ENCODE measurements at regions not wholly inside any gene's neighbourhood (a gene's known extent, or its start where the extent isn't known, plus 50 kb on each side); places are given as distances from the start of the nearest gene placed in this dataset.

DNA sequence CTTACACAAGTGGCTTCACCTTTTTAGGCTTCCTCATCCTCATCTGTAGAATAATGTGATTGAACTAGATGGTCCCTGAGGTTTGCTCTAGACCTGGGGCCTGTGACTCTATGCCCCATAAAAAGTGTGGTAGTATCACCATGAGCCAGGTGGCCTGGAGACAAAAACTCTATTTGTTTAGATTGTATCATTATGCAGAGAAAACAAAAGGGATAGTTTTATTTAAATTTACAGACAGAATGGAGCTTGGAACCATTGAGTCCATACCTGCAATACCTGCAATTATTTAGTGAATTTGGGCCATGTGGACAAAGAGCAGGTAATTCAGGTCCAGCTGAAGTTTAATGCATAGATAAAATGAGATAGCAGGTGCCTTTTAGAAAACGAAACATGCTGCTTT lies 139.5 kb upstream of the RPL34 start:
- TF ChIP-seq TAF1 (IDR thresholded peaks at IDR 0.05; ENCODE audit: low read depth, low read length), result no peak
- TF ChIP-seq POLR2A (IDR thresholded peaks at IDR 0.05; ENCODE audit: low read depth, low read length), result no peak
- TF ChIP-seq SPI1 (IDR thresholded peaks at IDR 0.05; ENCODE audit: low read depth, low read length), result no peak
- no peak for TF ChIP-seq POU2F2 (IDR thresholded peaks at IDR 0.05; ENCODE audit: low read depth, low read length)
- no peak for TF ChIP-seq POLR2AphosphoS5 (IDR thresholded peaks at IDR 0.05; ENCODE audit: low read depth, low read length)
- TF ChIP-seq PAX5 (IDR thresholded peaks at IDR 0.05; ENCODE audit: insufficient read depth, low read length, severe bottlenecking), result no peak
- FAIRE-seq, result no peak
- DNase-seq (ENCODE audit: insufficient read length, low spot score), result no peak

DNA sequence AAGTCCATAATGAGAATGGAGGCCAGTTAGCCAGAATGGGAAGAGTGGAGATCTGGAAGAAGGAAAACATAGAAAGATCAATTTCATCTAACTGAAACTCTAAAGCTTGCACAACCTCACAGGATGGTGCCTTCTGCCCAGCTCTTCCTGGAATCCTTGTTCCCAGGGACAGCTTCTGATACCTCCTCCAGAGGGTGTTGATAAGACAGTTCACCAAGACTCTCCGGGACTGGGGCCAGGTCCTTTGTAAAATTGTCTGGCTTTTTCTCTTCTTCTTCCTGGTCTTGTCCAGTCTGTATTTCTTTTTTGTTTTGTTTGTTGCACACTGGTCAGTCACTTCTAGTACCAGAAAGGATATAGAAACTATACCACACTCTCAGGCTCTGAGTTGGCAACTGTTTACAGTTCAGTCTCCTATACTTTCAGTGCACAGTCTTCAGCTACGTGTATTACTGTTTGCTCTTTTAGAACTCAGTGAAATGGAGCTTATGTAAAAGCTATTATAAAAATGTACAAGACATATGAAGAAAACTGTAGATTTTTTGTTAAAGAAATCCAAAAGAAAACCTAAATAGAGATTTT lies 142.8 kb upstream of the RPL34 start:
- DNase-seq (ENCODE audit: insufficient read length, low spot score) (no peak), FAIRE-seq (no peak)
- TF ChIP-seq PAX5 (IDR thresholded peaks at IDR 0.05; ENCODE audit: insufficient read depth, low read length, severe bottlenecking) (no peak), SPI1 (IDR thresholded peaks at IDR 0.05; ENCODE audit: low read depth, low read length) (no peak), POU2F2 (IDR thresholded peaks at IDR 0.05; ENCODE audit: low read depth, low read length) (no peak), TAF1 (IDR thresholded peaks at IDR 0.05; ENCODE audit: low read depth, low read length) (no peak), POLR2A (IDR thresholded peaks at IDR 0.05; ENCODE audit: low read depth, low read length) (no peak), POLR2AphosphoS5 (IDR thresholded peaks at IDR 0.05; ENCODE audit: low read depth, low read length) (no peak)

DNA sequence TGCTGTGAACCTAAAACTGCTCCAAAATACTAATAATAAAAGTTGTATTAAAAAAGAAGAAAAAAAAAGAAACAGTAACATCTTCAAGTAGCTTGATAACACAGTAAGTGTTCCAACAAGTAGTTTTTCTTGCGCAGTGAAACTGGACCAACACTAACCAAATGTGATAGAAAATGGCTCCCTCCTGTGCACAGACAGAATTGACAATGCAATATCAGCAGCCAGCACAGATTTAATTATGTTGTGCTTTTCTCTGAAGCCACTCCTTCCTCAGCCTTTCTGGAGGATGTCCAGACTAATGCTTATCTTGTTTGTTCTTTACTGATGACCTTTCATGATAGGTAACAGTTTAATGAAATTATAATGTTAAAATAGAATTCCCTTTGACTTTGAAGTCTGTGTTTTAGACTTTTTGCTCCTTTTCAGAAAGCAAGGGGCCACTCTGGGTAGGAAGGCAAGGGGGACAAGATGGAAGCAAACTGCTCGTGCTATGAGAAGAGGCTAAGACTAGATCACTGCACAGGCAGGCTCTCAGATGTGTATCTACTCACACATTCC lies 147.1 kb upstream of the RPL34 start:
- FAIRE-seq (no peak), DNase-seq (ENCODE audit: insufficient read length, low spot score) (no peak)
- no peak for TF ChIP-seq POU2F2 (IDR thresholded peaks at IDR 0.05; ENCODE audit: low read depth, low read length)
- no peak for TF ChIP-seq SPI1 (IDR thresholded peaks at IDR 0.05; ENCODE audit: low read depth, low read length)

DNA sequence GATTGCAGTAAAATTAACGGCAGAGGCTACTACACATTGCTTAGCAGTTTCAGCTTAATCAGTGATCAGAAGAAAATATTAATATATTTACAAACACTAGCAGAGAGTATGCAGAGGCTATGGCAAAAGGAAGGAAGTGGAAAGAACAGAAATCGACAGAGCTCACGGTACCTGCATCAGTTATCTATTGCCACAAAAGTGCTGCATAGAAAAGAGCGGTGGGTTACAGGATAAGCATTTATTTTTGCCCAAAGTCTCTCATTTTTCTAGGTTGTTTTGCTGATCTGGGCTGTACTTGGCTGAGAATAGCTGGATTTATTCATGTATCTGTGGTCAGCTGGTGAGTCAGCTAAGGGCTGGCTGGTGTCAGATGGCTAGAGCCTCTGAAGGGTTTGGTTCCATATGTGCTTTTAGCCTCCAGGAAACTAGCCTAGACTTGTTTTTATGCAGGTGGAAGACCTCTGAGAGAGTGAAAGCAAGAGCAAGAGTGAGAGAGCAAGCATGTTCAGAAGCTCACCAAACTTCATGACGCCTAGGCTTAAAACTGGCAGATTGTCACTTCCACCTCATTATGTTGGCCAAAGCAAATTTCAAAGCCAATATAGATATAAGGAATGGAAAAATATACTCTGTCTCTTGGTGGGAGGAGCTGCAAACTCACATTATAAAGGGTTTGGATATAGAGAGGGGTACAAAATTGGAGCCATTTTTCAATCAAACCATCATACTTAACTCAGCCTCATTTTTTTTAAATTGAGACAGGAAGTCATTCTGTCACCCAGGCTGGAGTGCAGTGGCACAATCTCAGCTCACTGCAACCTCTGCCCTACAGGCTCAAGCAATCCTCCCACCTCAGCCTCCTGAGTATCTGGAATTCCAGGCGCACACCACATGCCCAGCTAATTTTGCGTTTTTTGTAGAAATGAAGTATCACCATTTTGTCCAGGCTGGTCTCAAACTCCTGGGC lies 153.2 kb upstream of the RPL34 start:
- FAIRE-seq, result no peak
- TF ChIP-seq POLR2A (IDR thresholded peaks at IDR 0.05; ENCODE audit: low read depth, low read length) (no peak), TAF1 (IDR thresholded peaks at IDR 0.05; ENCODE audit: low read depth, low read length) (no peak), PAX5 (IDR thresholded peaks at IDR 0.05; ENCODE audit: insufficient read depth, low read length, severe bottlenecking) (no peak), POLR2AphosphoS5 (IDR thresholded peaks at IDR 0.05; ENCODE audit: low read depth, low read length) (no peak), SPI1 (IDR thresholded peaks at IDR 0.05; ENCODE audit: low read depth, low read length) (no peak), POU2F2 (IDR thresholded peaks at IDR 0.05; ENCODE audit: low read depth, low read length) (no peak)
- peak; percentile 6 for DNase-seq (ENCODE audit: insufficient read length, low spot score)

DNA sequence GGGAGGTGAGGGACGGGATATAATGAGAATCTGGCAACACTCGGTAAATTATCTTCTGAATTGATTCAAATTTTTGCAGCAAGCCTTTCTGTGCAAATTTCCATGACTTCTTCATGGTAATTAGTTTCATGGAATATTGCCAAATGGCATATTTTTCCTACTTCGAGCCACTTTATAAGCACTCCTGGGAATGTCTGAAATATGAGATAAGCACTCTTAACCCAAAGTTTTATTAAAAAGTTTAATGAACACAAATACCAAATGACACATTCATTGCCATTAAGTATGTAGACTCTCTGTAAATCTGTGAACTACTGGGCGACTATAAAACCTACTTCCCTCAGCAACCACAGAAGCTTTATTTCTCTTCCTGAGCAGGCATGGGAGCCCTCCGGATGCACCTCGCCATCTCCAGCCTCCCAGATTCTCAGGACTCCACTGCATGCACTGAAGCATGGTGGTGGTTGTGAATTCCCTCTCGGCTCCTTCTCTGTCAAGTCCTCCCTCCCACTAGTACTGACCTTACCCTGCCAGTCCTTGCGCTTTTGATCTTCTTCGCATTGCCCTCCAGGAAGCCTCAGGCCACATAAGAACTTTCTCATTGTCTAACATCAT lies 154.4 kb upstream of the RPL34 start:
- FAIRE-seq, result no peak
- TF ChIP-seq POU2F2 (IDR thresholded peaks at IDR 0.05; ENCODE audit: low read depth, low read length) (no peak), TAF1 (IDR thresholded peaks at IDR 0.05; ENCODE audit: low read depth, low read length) (no peak), POLR2A (IDR thresholded peaks at IDR 0.05; ENCODE audit: low read depth, low read length) (no peak), PAX5 (IDR thresholded peaks at IDR 0.05; ENCODE audit: insufficient read depth, low read length, severe bottlenecking) (no peak), POLR2AphosphoS5 (IDR thresholded peaks at IDR 0.05; ENCODE audit: low read depth, low read length) (no peak), SPI1 (IDR thresholded peaks at IDR 0.05; ENCODE audit: low read depth, low read length) (no peak)
- DNase-seq (ENCODE audit: insufficient read length, low spot score), result no peak

DNA sequence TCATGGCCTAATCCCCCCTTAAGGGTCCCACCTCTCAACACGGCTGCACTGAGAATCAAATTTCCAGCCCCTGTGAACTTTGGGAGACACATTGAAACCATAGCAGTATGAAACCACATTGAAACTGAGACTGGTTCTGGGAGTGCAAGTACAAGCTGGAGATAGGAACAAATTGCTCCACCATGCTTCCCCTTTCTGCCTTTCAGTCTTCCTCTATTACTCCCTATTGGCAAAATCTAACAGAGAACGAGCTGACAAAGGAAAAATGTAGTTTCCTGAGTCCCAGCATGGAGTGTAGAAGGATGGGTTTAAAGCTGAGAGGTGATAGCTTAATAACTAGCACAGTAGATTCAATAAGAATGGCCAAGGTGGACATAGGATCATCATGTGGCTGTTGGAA lies 161.7 kb upstream of the RPL34 start:
- DNase-seq (ENCODE audit: insufficient read length, low spot score), result no peak
- TF ChIP-seq SPI1 (IDR thresholded peaks at IDR 0.05; ENCODE audit: low read depth, low read length), result no peak
- TF ChIP-seq POLR2AphosphoS5 (IDR thresholded peaks at IDR 0.05; ENCODE audit: low read depth, low read length), result no peak
- no peak for TF ChIP-seq POU2F2 (IDR thresholded peaks at IDR 0.05; ENCODE audit: low read depth, low read length)
- TF ChIP-seq TAF1 (IDR thresholded peaks at IDR 0.05; ENCODE audit: low read depth, low read length), result no peak
- TF ChIP-seq POLR2A (IDR thresholded peaks at IDR 0.05; ENCODE audit: low read depth, low read length), result no peak
- TF ChIP-seq PAX5 (IDR thresholded peaks at IDR 0.05; ENCODE audit: insufficient read depth, low read length, severe bottlenecking), result no peak

DNA sequence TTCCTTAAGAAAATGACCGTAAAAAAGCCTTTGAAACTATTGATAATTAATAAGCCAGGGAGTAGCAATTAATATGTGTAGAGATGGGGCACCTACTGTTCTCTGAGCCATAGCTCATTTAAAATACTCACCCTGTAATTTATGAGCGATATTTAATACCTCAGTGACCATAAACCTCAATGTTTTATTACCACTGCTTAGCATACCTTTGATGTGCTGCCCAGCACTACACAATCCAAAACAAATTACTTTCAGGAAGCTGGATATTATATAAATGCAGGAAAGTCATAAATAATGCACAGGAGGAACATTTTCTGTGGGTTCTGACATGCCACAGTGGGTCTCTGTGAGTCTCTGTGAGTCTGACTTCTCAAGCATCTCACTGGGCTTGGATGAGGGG lies 166.1 kb upstream of the RPL34 start:
- DNase-seq (ENCODE audit: insufficient read length, low spot score), result no peak
- TF ChIP-seq POLR2A (IDR thresholded peaks at IDR 0.05; ENCODE audit: low read depth, low read length), result no peak
- no peak for TF ChIP-seq SPI1 (IDR thresholded peaks at IDR 0.05; ENCODE audit: low read depth, low read length)
- no peak for TF ChIP-seq POLR2AphosphoS5 (IDR thresholded peaks at IDR 0.05; ENCODE audit: low read depth, low read length)
- no peak for TF ChIP-seq PAX5 (IDR thresholded peaks at IDR 0.05; ENCODE audit: insufficient read depth, low read length, severe bottlenecking)
- TF ChIP-seq TAF1 (IDR thresholded peaks at IDR 0.05; ENCODE audit: low read depth, low read length), result no peak
- FAIRE-seq, result no peak

More for the DNA sequence above, 161.7 kb upstream of the RPL34 start:
- no peak for FAIRE-seq

DNA sequence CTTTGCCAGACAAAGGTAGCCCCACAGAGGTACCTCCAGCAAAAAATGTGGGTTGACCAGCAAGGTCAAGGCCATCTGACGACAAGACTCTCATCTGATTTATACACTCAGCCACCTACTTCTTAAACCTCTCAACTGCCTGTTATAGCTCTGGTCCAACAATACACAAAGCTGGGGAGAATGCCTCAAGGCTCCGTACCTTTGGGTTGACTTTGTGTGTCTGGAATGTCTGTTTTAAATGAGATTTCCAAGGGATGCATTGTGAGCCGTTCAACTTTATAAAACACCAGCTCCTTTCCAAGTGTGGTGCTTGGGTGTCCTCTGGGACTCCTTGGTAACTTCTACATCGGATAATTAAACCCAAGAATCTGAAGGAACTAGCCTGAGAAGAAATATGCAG lies 167.0 kb upstream of the RPL34 start:
- DNase-seq (ENCODE audit: insufficient read length, low spot score), result no peak
- TF ChIP-seq POLR2AphosphoS5 (IDR thresholded peaks at IDR 0.05; ENCODE audit: low read depth, low read length), result no peak
- TF ChIP-seq SPI1 (IDR thresholded peaks at IDR 0.05; ENCODE audit: low read depth, low read length), result no peak
- TF ChIP-seq PAX5 (IDR thresholded peaks at IDR 0.05; ENCODE audit: insufficient read depth, low read length, severe bottlenecking), result no peak
- TF ChIP-seq POU2F2 (IDR thresholded peaks at IDR 0.05; ENCODE audit: low read depth, low read length), result no peak
- no peak for TF ChIP-seq POLR2A (IDR thresholded peaks at IDR 0.05; ENCODE audit: low read depth, low read length)
- TF ChIP-seq TAF1 (IDR thresholded peaks at IDR 0.05; ENCODE audit: low read depth, low read length), result no peak
- no peak for FAIRE-seq

All from GM12891 (cell line).